OCI-LY3 (cell line): ENCODE measurements at regions not wholly inside any gene's neighbourhood (a gene's known extent, or its start where the extent isn't known, plus 50 kb on each side); places are given as distances from the start of the nearest gene placed in this dataset.

Source experiments
- CTCF ChIP-seq: fragments of 200-600, 300-600 bp; sonication (generic); IDR thresholded peaks from 2 replicates; pipeline ENCODE4 v1.5.1; 2014; ENCODE audit warnings: antibody characterized with exemption, low read length, low read depth
- EZH2phosphoT487 ChIP-seq: fragments of 200-600 bp; shearing (Covaris generic); IDR thresholded peaks from 2 replicates; pipeline ENCODE4 v1.6.1; 2018; ENCODE audit warnings: antibody characterized with exemption, mixed run types, low read depth

- TF ChIP-seq CTCF, result no peak
- TF ChIP-seq EZH2phosphoT487, result no peak
Measured at GRCh38 chr17:27242951-27243350, 51.0 kb upstream of the WSB1 start.
